Neural cell (in vitro differentiated cells): ENCODE measurements at regions not wholly inside any gene's neighbourhood (a gene's known extent, or its start where the extent isn't known, plus 50 kb on each side); places are given as distances from the start of the nearest gene placed in this dataset.

ENCODE experiments used
- H2AFZ ChIP-seq: fragments of 200-600, 300-800 bp; sonication (generic), shearing (Covaris generic); 2 replicates; pipeline ENCODE4 v1.6.0; 2014; ENCODE audit warnings: low read depth, mild to moderate bottlenecking, antibody characterized with exemption, low read length, moderate library complexity
- H3F3A ChIP-seq: fragments of 200-600 bp; shearing (Covaris generic); 2 replicates; pipeline ENCODE4 v1.6.1; 2016; ENCODE audit warnings: mild to moderate bottlenecking, moderate library complexity, mixed read lengths, antibody characterized with exemption, low read length; ENCODE audit not compliant: insufficient read depth, poor library complexity, severe bottlenecking
- H3K27ac ChIP-seq: fragments of 200-600, 300-800 bp; sonication (generic), shearing (Covaris generic); 2 replicates; pipeline ENCODE4 v1.5.1; 2014; ENCODE audit warnings: mild to moderate bottlenecking, low read length, moderate library complexity
- H3K27me3 ChIP-seq: fragments of 300-800, 200-600 bp; sonication (generic), shearing (Covaris generic); 2 replicates; pipeline ENCODE4 v1.6.0; 2014; ENCODE audit warnings: mild to moderate bottlenecking, low read depth, low read length, moderate library complexity; ENCODE audit not compliant: insufficient read depth
- H3K36me3 ChIP-seq: fragments of 300-800, 200-600 bp; sonication (generic), shearing (Covaris generic); 2 replicates; pipeline ENCODE4 v1.5.1; 2014; ENCODE audit warnings: mild to moderate bottlenecking, antibody characterized with exemption, low read length, moderate library complexity; ENCODE audit not compliant: insufficient read depth
- H3K4me2 ChIP-seq: fragments of 300-800, 200-600 bp; sonication (generic), shearing (Covaris generic); 2 replicates; pipeline ENCODE4 v1.6.0; 2014; ENCODE audit warnings: mild to moderate bottlenecking, low read length
- H3K4me3 ChIP-seq: fragments of 300-800, 200-600 bp; sonication (generic), shearing (Covaris generic); 2 replicates; pipeline ENCODE4 v1.5.1; 2014; ENCODE audit warnings: mild to moderate bottlenecking, low read length, moderate library complexity
- H3K79me2 ChIP-seq: fragments of 200-600 bp; shearing (Covaris generic); replicated peaks from 2 replicates; pipeline ENCODE4 v1.6.0; 2014; ENCODE audit warnings: mild to moderate bottlenecking, low read length, moderate library complexity; ENCODE audit not compliant: insufficient read depth
- H3K9ac ChIP-seq: fragments of 300-800, 200-600 bp; sonication (generic), shearing (Covaris generic); 2 replicates; pipeline ENCODE4 v1.6.1; 2016; ENCODE audit warnings: mild to moderate bottlenecking, low read length, mixed read lengths
- H3K9me2 ChIP-seq: fragments of 200-600 bp; shearing (Covaris generic); 2 replicates; pipeline ENCODE4 v1.6.1; 2016; ENCODE audit warnings: mild to moderate bottlenecking, low read length, mixed read lengths; ENCODE audit not compliant: insufficient read depth
- H3K9me3 ChIP-seq: fragments of 200-600, 300-800 bp; sonication (generic), shearing (Covaris generic); 2 replicates; pipeline ENCODE4 v1.6.1; 2016; ENCODE audit warnings: mild to moderate bottlenecking, mixed run types, low read length, moderate library complexity, mixed read lengths
- H4K20me1 ChIP-seq: fragments of 200-600 bp; shearing (Covaris generic); 2 replicates; pipeline ENCODE4 v1.6.1; 2016; ENCODE audit warnings: mild to moderate bottlenecking, mixed run types; ENCODE audit not compliant: insufficient read depth
- CTCF ChIP-seq: fragments of 450-650 bp; IDR thresholded peaks from 2 replicates; pipeline ENCODE4 v1.5.1; 2014; ENCODE audit warnings: antibody characterized with exemption, mild to moderate bottlenecking, moderate library complexity; ENCODE audit not compliant: poor library complexity, severe bottlenecking
- EP300 ChIP-seq: fragments of 450-650 bp; conservative IDR thresholded peaks from 2 replicates; pipeline ENCODE4 v1.6.1; 2014; ENCODE audit warnings: antibody characterized with exemption, mild to moderate bottlenecking, moderate library complexity; ENCODE audit not compliant: poor library complexity, severe bottlenecking
- EZH2 ChIP-seq: fragments of 200-600, 300-800 bp; shearing (Covaris generic), sonication (generic); IDR thresholded peaks from 2 replicates; pipeline ENCODE4 v1.6.1; 2014; ENCODE audit warnings: antibody characterized with exemption, low read length, borderline replicate concordance, mild to moderate bottlenecking; ENCODE audit not compliant: insufficient read depth, poor library complexity, severe bottlenecking
- MXI1 ChIP-seq: fragments of 450-650 bp; conservative IDR thresholded peaks from 2 replicates; pipeline ENCODE4 v1.6.1; 2014; ENCODE audit warnings: antibody characterized with exemption, mild to moderate bottlenecking; ENCODE audit not compliant: poor library complexity, severe bottlenecking
- POLR2AphosphoS5 ChIP-seq: IDR thresholded peaks from 2 replicates; pipeline ENCODE4 v1.6.1; 2012
- RAD21 ChIP-seq: fragments of 450-650 bp; conservative IDR thresholded peaks from 2 replicates; pipeline ENCODE4 v1.6.1; 2014; ENCODE audit warnings: antibody characterized with exemption, mild to moderate bottlenecking, moderate library complexity
- REST ChIP-seq: IDR thresholded peaks from 2 replicates; pipeline ENCODE4 v1.6.1; 2012; ENCODE audit warnings: borderline replicate concordance
- SMC3 ChIP-seq: fragments of 450-650 bp; conservative IDR thresholded peaks from 2 replicates; pipeline ENCODE4 v1.6.1; 2014; ENCODE audit warnings: antibody characterized with exemption, mild to moderate bottlenecking, moderate library complexity; ENCODE audit not compliant: poor library complexity
- TAF1 ChIP-seq: IDR thresholded peaks from 2 replicates; pipeline ENCODE4 v1.6.1; 2012; ENCODE audit warnings: low read depth

GRCh38 chr6:43976706-43977403, 150.4 kb downstream of the MRPL14 start:
- no peaks in the 10 kb centered on the region for H4K20me1 ChIP-seq
- H3K27me3 ChIP-seq: no peaks in the 10 kb centered on the region
- H3K9me2 ChIP-seq: no peaks in the 10 kb centered on the region
- no peak overlapping the region for H3K27ac ChIP-seq
- no peaks in the 10 kb centered on the region for H3F3A ChIP-seq
- H3K9ac ChIP-seq: no peak overlapping the region
- no peaks in the 10 kb centered on the region for H3K36me3 ChIP-seq
- H3K4me3 ChIP-seq: no peak overlapping the region
- H3K4me2 ChIP-seq: no peak overlapping the region
- peaks cover 5% of the 10 kb centered on the region for H3K9me3 ChIP-seq
- H3K79me2 ChIP-seq: no peaks in the 10 kb centered on the region
- H2AFZ ChIP-seq: no peak overlapping the region
- no peak for TF ChIP-seq CTCF
- TF ChIP-seq EP300: no peak
- TF ChIP-seq SMC3: no peak
- TF ChIP-seq REST: no peak
- no peak for TF ChIP-seq MXI1
- no peak for TF ChIP-seq TAF1
- no peak for TF ChIP-seq EZH2
- TF ChIP-seq RAD21: no peak

GRCh38 chr6:43974643-43975230, 152.5 kb downstream of the MRPL14 start:
- TF ChIP-seq SMC3: no peak
- no peak for TF ChIP-seq MXI1
- no peak for TF ChIP-seq POLR2AphosphoS5
- no peak for TF ChIP-seq TAF1
- TF ChIP-seq EP300: no peak
- no peak for TF ChIP-seq EZH2
- no peak for TF ChIP-seq REST
- no peak for TF ChIP-seq CTCF
- TF ChIP-seq RAD21: no peak
- H3K36me3 ChIP-seq: no peaks in the 10 kb centered on the region

More at GRCh38 chr6:43974643-43975230, 152.5 kb downstream of the MRPL14 start:
- Histone ChIP-seq H3K4me3 (no peak overlapping the region), H3K27me3 (no peaks in the 10 kb centered on the region), H3K27ac (no peak overlapping the region), H2AFZ (no peak overlapping the region), H3K9me3 (peaks cover 5% of the 10 kb centered on the region), H4K20me1 (no peaks in the 10 kb centered on the region), H3K4me2 (no peak overlapping the region), H3F3A (no peaks in the 10 kb centered on the region), H3K9ac (no peak overlapping the region), H3K79me2 (no peaks in the 10 kb centered on the region), H3K9me2 (no peaks in the 10 kb centered on the region)
